Uterus (tissue), 2 donors: ENCODE measurements at regions not wholly inside any gene's neighbourhood (a gene's known extent, or its start where the extent isn't known, plus 50 kb on each side); places are given as distances from the start of the nearest gene placed in this dataset.

Source experiments
- POLR2A ChIP-seq, 2 donors: fragments of 450-650 bp; IDR thresholded peaks; one replicate each; pipeline ENCODE4 v1.6.1; 2016; ENCODE audit warnings: antibody characterized with exemption in 2 of 2, mild to moderate bottlenecking in 1 of 2, moderate library complexity in 1 of 2
- TF ChIP-seq, protein P1 (sequence below), 4 experiments: fragments of 200-600 bp in 2 of 4; fragments of 450-650 bp in 2 of 4; sonication (generic) in 2 of 4; IDR thresholded peaks; one replicate each; pipeline ENCODE4 v1.5.1; 2016 to 2019; ENCODE audit warnings: antibody characterized with exemption in 4 of 4, mild to moderate bottlenecking in 2 of 4, moderate library complexity in 1 of 4

DNA sequence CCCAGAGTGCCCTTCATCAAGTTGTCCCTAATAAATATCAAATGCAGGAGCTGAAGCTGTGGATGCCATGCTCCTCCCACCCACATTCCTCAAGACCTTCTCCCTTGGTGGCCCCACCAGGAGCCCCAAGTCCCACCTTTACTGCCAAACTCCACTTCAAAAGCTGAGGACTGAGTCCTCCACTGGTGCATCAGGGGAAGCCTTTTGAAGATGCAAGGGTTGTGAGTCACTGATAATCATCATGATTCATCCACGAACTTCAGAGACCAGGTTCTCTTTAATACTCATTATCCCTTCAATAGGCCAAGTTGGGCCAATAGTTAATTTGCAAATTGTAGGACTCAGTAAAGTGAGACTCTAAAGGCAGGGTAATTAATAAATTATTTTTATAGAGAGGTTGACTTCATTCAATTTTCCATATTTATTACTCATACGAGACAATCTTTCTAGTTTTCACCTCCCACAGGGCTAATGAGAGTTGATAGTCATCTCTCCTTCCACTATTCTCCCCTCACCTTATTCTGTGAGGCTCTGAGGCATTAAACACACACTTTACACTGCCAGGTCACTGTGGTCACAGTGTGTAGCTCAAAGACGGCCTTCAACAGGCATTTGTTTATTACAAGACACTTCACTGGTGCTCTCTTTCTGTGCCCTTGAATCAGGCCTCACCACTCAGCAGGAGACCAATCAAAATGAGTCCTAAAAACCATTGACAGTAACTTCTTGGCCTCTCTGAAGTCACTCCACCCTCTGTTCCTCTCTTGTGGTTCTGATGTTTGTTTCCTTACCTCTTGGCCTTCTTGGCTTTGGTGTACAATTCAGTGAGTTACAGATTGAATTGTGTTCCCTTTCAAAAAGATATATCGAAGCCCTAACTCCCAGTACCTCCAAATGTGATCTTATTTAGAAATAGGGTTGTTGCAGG, 99.9 kb downstream of the TRIB2 start:
- TF ChIP-seq, protein P1, sequence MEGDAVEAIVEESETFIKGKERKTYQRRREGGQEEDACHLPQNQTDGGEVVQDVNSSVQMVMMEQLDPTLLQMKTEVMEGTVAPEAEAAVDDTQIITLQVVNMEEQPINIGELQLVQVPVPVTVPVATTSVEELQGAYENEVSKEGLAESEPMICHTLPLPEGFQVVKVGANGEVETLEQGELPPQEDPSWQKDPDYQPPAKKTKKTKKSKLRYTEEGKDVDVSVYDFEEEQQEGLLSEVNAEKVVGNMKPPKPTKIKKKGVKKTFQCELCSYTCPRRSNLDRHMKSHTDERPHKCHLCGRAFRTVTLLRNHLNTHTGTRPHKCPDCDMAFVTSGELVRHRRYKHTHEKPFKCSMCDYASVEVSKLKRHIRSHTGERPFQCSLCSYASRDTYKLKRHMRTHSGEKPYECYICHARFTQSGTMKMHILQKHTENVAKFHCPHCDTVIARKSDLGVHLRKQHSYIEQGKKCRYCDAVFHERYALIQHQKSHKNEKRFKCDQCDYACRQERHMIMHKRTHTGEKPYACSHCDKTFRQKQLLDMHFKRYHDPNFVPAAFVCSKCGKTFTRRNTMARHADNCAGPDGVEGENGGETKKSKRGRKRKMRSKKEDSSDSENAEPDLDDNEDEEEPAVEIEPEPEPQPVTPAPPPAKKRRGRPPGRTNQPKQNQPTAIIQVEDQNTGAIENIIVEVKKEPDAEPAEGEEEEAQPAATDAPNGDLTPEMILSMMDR (IDR thresholded peaks at IDR 0.05), result no peak
- no peak for TF ChIP-seq POLR2A (IDR thresholded peaks at IDR 0.05)
